Coronary artery (tissue), 2 donors: ENCODE measurements at regions not wholly inside any gene's neighbourhood (a gene's known extent, or its start where the extent isn't known, plus 50 kb on each side); places are given as distances from the start of the nearest gene placed in this dataset.

Experiments used
- DNase-seq: peaks from one replicate; pipeline ENCODE4 v3.0.0-alpha.2; 2017; ENCODE audit warnings: low spot score
- H3K27ac ChIP-seq, 2 donors: fragments of 200-600 bp; sonication (generic); one replicate each; pipeline ENCODE4 v1.5.1; 2016 to 2019
- H3K4me3 ChIP-seq: fragments of 200-600 bp; sonication (generic); 2 replicates; pipeline ENCODE4 v1.5.1; 2016; ENCODE audit warnings: mild to moderate bottlenecking, moderate library complexity
- TF ChIP-seq, protein P1 (sequence below): fragments of 200-600 bp; sonication (generic); IDR thresholded peaks from one replicate; pipeline ENCODE4 v1.5.1; 2019; ENCODE audit warnings: antibody characterized with exemption

GRCh38 chr14:98725676-98726075, 546.3 kb downstream of the BCL11B start:
- no peak overlapping the region for H3K27ac ChIP-seq
- DNase-seq, result no peak
- TF ChIP-seq, protein P1, sequence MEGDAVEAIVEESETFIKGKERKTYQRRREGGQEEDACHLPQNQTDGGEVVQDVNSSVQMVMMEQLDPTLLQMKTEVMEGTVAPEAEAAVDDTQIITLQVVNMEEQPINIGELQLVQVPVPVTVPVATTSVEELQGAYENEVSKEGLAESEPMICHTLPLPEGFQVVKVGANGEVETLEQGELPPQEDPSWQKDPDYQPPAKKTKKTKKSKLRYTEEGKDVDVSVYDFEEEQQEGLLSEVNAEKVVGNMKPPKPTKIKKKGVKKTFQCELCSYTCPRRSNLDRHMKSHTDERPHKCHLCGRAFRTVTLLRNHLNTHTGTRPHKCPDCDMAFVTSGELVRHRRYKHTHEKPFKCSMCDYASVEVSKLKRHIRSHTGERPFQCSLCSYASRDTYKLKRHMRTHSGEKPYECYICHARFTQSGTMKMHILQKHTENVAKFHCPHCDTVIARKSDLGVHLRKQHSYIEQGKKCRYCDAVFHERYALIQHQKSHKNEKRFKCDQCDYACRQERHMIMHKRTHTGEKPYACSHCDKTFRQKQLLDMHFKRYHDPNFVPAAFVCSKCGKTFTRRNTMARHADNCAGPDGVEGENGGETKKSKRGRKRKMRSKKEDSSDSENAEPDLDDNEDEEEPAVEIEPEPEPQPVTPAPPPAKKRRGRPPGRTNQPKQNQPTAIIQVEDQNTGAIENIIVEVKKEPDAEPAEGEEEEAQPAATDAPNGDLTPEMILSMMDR, result no peak
- no peak overlapping the region for H3K4me3 ChIP-seq

DNA sequence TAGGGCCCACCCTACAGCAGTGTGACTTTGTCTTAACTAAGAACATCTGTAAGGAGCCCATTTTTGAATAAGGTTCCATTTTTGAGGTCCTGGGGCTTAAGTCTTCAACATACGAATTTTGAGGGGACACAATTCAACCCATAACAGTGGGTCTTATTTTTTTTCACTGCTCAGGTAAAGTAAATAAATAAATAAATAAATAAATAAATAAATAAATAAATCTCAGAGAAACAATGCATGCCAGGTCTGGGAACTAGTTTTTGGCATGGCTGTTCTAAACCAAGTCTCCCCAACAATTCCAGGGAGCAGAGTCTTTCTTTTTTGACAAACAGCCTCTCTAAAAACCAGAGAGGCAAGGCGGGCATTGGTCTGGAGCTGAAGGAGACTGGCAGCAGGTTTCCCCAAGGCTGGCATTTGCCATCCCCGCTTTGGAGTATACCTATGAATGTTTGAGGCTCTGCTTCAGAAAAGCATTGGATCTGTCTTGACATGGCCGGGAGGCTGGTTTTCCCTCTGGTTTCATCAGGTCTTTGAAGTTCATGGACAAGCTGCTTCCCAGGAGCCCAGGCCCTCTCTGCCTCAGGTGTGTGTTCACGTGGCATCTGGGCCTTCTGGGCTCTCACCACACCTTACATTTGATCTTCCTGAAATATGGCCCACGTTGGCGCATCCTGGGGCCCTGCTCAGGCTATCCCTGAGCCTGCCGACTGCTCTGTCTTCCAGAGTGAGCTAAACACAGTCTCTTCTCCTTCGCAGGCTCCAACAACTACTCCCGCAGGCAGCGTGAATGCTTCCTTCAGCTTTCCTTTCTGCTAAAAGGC, 545.2 kb downstream of the BCL11B start:
- no peak for DNase-seq

DNA sequence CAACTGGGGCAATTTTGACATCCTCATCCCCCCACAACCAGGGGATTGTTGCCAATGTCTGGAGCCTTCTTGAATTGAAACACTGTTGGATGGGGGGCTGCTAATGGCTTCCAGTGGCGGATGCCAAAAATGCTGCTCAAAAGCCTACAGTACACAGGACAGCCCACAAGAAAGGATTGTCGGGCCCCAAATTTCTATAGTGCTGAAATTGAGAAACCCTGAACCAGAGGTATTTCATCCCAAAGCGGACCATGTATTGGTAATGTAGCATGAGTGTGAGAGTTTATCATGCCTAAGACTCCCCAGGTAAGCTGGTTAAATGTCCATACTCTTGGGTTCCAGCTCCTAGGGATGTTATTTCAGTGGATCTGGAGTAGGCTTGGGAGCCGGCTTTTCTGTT, 544.0 kb downstream of the BCL11B start:
- Histone ChIP-seq H3K27ac (no peak overlapping the region), H3K4me3 (no peak overlapping the region)
- DNase-seq, result no peak
- TF ChIP-seq, protein P1, result no peak

More for the DNA sequence above, 545.2 kb downstream of the BCL11B start:
- Histone ChIP-seq H3K4me3 (no peak overlapping the region), H3K27ac (no peak overlapping the region)
- TF ChIP-seq, protein P1, result no peak

DNA sequence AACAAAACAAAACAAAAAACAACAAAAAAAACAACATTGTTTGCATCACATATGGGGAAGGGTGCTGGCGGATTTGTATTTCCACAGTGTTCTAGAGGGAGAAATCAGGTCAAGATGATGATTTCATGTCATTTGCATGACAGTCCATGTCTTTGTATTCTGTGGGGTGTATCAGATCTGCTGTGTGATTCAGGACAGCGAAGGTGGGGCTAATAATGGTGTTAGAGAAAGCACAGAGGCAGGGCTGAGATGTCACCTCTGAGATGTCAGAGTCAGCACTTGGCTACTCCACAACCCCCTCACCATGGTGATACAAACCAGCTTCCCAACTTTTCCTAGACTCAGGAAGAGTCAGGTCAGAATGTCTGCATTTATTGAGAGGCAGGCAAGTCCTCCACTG, 543.2 kb downstream of the BCL11B start:
- Histone ChIP-seq H3K27ac (no peak overlapping the region), H3K4me3 (no peak overlapping the region)
- DNase-seq, result no peak
- TF ChIP-seq, protein P1, result no peak

GRCh38 chr14:98731286-98731685, 540.7 kb downstream of the BCL11B start:
- no peak overlapping the region for H3K27ac ChIP-seq
- TF ChIP-seq, protein P1, result no peak
- no peak overlapping the region for H3K4me3 ChIP-seq
- DNase-seq, result no peak

DNA sequence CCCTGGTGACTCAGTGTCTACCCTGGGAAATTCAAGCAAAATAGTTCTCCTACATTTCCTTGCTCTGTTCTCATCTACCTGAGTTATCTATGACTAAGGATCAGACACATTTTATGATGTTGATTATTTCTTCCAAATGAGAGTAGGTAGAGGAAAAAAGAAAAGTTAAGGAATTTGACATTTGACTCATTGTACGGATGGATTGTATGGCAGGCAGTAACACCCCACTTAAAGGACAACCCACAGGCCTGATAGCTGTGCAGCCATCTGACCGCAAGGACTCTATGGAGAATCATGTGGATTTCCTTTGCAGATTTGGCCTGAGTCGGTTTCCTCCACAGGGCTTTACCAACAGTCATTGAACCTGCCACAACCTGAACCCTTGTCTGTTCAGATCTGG, 540.3 kb downstream of the BCL11B start:
- Histone ChIP-seq H3K27ac (no peak overlapping the region), H3K4me3 (no peak overlapping the region)
- TF ChIP-seq, protein P1, result no peak
- DNase-seq, result no peak

DNA sequence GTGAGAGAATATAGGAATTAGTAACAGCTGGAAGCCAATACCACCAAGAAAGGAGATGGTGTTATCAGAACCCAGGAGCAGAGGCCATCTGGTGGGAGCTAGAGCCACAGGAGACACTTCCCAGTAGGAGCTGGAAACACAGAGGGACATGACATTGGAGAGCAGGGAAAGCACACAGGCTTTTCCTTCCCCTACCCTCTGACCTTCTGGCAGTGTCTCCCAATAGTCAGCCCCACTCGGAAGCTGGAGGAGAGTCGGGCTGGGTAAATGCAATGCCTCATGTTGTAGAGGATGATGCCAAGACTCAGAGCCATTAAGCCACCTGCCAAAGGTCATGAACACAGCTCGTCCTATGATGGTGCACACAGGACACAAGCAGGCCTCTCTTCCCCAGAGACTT, 538.5 kb downstream of the BCL11B start:
- no peak overlapping the region for H3K4me3 ChIP-seq
- DNase-seq, result no peak
- no peak overlapping the region for H3K27ac ChIP-seq
- TF ChIP-seq, protein P1, result no peak
